ENCODE measurements at regions not wholly inside any gene's neighbourhood (a gene's known extent, or its start where the extent isn't known, plus 50 kb on each side); places are given as distances from the start of the nearest gene placed in this dataset.

DNA sequence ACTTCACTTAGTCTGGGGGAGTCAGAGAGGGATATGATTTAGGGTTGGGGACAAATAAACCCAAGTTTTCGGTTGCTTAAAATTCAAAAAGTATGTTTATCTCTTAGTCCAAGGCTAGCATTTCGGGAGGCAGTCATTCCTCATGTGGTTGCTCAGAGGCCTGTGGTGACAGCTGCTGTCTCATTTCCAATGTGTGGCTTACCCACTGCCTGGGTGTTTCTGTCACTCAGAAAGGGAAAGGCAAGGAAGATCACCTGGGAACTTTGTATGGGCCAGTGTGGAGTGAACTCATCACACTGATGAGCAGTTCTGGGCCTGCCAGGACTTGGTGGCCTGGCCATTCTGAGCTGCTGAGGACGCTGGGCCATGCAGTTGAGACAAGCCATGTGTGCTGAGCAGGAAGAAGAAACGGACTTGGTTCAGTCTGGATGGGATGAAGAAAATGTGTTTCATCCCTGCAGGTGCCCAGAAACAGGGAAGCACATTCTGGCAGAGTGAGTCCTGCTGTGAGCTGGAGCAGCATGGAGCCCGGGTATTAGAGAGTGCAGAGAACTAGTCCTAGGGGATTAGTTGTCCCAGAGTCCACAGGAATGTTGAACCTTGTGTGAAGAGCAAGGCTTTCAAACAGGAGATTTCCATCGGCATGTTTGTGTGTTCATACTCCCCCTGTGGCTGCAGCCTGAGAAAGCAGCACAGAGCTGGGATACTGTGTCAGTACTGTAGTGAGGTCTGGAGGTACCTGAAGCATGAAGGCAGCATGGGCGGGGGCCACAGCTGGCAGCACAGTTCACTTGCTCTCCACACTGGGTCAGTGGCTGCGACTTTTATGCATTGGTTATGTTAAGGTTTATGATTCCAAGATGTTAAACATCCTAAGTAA lies 211.1 kb upstream of the IGFBP3 start:
- no peaks in the 10 kb centered on the region; the same call in 1 of the 2 replicates for H3K27me3 Mint-ChIP-seq (ENCODE audit: insufficient read depth)
- H3K4me1 Mint-ChIP-seq (ENCODE audit: low read depth) = peaks cover 16% of the 10 kb centered on the region
- H3K9me3 Mint-ChIP-seq = no peaks in the 10 kb centered on the region
- TF ChIP-seq, protein P1, sequence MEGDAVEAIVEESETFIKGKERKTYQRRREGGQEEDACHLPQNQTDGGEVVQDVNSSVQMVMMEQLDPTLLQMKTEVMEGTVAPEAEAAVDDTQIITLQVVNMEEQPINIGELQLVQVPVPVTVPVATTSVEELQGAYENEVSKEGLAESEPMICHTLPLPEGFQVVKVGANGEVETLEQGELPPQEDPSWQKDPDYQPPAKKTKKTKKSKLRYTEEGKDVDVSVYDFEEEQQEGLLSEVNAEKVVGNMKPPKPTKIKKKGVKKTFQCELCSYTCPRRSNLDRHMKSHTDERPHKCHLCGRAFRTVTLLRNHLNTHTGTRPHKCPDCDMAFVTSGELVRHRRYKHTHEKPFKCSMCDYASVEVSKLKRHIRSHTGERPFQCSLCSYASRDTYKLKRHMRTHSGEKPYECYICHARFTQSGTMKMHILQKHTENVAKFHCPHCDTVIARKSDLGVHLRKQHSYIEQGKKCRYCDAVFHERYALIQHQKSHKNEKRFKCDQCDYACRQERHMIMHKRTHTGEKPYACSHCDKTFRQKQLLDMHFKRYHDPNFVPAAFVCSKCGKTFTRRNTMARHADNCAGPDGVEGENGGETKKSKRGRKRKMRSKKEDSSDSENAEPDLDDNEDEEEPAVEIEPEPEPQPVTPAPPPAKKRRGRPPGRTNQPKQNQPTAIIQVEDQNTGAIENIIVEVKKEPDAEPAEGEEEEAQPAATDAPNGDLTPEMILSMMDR (IDR thresholded peaks at IDR 0.05) = peak; percentile 49
- DNase-seq = no peak
- H3K4me3 Mint-ChIP-seq = no peak overlapping the region
- H3K27ac Mint-ChIP-seq = no peak overlapping the region
- H3K36me3 Mint-ChIP-seq (ENCODE audit: low read depth) = 0 out of 2 replicates have a peak, but pooled peaks cover 4% of the 10 kb centered on the region

DNA sequence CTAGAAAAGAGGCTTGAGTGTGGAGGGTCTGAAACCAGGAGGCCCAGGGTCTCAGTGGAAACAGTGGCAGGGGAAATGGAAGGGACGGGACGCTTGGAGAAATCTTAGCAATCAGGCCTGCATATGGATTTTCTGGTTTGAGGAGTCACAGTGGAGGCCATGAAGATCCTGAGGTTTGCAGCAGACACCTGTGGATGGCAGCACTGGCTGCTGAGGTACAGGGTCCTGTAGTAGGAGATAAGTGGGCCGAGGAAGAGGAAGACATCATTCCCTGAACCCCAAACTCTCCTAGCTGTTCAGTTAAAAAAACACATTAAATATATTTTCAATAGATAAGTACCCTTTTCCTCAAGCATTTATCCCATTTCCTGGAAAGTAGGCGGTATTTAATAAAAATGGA lies 208.8 kb upstream of the IGFBP3 start:
- Mint-ChIP-seq H3K9me3 (no peaks in the 10 kb centered on the region), H3K4me3 (no peak overlapping the region), H3K4me1 (ENCODE audit: low read depth) (peaks cover 20% of the 10 kb centered on the region), H3K36me3 (ENCODE audit: low read depth) (0 out of 2 replicates have a peak, but pooled peaks cover 4% of the 10 kb centered on the region), H3K27ac (no peak overlapping the region), H3K27me3 (ENCODE audit: insufficient read depth) (no peaks in the 10 kb centered on the region; the same call in 1 of the 2 replicates)
- no peak for DNase-seq
- TF ChIP-seq, protein P1 (IDR thresholded peaks at IDR 0.05) = no peak

DNA sequence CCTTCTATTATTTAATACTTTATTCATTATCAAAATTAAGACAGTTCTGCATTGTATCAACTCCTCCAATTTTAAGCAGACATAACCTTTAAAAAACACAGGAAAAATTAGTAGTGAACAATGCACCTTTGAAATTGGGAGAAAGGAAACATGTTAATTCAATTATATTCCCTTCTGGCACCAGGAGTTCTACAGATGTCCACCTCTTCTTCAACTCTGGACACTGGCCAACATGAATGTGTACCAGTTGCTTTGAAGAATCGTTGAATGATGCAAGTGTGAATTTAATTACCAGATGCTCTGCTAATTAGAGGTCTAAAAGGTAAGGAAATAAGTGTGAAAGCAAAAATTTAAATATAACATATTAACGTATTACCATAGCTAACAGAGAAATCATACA lies 206.7 kb upstream of the IGFBP3 start:
- Mint-ChIP-seq H3K27me3 (ENCODE audit: insufficient read depth) (peaks cover 2% of the 10 kb centered on the region; the same call in 1 of the 2 replicates), H3K4me3 (no peak overlapping the region), H3K36me3 (ENCODE audit: low read depth) (peaks cover 11% of the 10 kb centered on the region; the same call in 1 of the 2 replicates), H3K27ac (no peak overlapping the region), H3K4me1 (ENCODE audit: low read depth) (peaks cover 26% of the 10 kb centered on the region), H3K9me3 (no peaks in the 10 kb centered on the region)
- TF ChIP-seq, protein P1 (IDR thresholded peaks at IDR 0.05) = no peak
- DNase-seq = no peak

DNA sequence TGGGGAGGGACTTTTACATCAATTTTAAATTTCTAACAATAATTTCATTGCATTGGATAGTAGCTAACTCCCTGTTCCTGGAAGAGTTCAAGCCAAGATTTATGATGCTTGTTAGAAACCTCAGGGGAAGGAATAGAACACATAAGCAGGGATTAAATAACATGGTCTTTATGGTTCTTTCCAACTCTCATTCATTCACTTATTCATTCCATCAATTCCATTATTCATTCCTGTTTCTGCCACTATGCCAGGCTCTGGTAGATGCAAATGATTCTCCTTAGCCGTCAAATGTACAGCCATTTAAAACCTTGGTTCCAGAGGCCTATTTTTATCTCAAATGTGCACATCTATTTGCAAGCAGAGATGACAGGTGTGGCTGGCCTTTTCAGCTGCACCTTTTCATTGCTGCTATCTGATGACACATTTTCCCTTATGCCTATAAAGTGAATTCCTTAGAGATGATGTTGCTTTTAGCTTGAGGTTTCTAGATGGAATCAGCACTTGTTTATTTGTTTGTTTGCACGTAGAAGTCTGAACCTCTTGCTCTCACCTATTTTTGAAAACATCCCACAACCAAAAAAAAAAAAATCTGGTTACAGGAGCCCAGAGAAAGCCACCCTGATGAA lies 205.7 kb upstream of the IGFBP3 start:
- TF ChIP-seq, protein P1 (IDR thresholded peaks at IDR 0.05) = no peak
- peaks cover 11% of the 10 kb centered on the region; the same call in 1 of the 2 replicates for H3K36me3 Mint-ChIP-seq (ENCODE audit: low read depth)
- H3K27ac Mint-ChIP-seq = no peak overlapping the region
- peaks cover 2% of the 10 kb centered on the region; the same call in 1 of the 2 replicates for H3K27me3 Mint-ChIP-seq (ENCODE audit: insufficient read depth)
- no peaks in the 10 kb centered on the region for H3K9me3 Mint-ChIP-seq
- H3K4me3 Mint-ChIP-seq = no peak overlapping the region
- peaks cover 16% of the 10 kb centered on the region for H3K4me1 Mint-ChIP-seq (ENCODE audit: low read depth)
- no peak for DNase-seq

DNA sequence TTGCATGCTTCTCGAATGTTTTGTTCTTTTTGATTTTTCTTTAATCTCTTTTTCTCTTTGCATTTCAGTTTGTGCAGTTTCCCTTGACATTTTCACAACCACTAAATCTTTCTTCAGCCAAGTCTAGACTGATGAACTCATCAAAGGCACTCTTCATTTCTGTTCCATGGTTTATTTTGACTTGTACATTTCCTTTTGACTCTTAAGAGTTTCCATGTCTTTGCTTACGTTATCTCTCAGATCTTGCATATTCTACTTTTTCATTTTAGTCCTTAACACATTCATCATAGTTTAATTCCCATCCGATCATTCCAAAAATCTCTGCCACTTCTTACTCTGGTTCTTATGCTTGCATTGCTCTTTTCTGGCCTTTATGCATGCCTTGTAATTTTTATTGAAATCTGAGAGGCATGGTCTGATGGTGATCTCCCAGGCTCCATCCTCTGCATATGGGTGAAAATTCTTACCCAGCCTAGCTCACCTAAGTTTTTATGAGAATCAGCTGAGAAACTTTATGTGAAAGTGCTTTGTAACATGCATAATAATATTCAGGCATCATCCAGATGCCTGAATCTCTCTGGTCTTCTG lies 202.8 kb upstream of the IGFBP3 start:
- Mint-ChIP-seq H3K36me3 (ENCODE audit: low read depth) (peaks cover 7% of the 10 kb centered on the region; the same call in 1 of the 2 replicates), H3K27ac (no peak overlapping the region), H3K4me1 (ENCODE audit: low read depth) (peaks cover 14% of the 10 kb centered on the region), H3K27me3 (ENCODE audit: insufficient read depth) (peaks cover 2% of the 10 kb centered on the region), H3K9me3 (no peaks in the 10 kb centered on the region), H3K4me3 (no peak overlapping the region)
- TF ChIP-seq, protein P1 (IDR thresholded peaks at IDR 0.05) = no peak
- no peak for DNase-seq
